HG02981 (cell line): ENCODE measurements at regions not wholly inside any gene's neighbourhood (a gene's known extent, or its start where the extent isn't known, plus 50 kb on each side); places are given as distances from the start of the nearest gene placed in this dataset.
"Not testable (repeated sequence)": the region's sequence is repeated elsewhere in the genome, so short reads cannot be mapped to it uniquely, and the experiment has no call there.

Experiments used
- ATAC-seq: cut with Tn5 transposase; IDR thresholded peaks from one replicate; pipeline ENCODE4 v1.9.1; 2021; ENCODE audit warnings: mild to moderate bottlenecking, moderate library complexity; ENCODE audit not compliant: unreplicated experiment

DNA sequence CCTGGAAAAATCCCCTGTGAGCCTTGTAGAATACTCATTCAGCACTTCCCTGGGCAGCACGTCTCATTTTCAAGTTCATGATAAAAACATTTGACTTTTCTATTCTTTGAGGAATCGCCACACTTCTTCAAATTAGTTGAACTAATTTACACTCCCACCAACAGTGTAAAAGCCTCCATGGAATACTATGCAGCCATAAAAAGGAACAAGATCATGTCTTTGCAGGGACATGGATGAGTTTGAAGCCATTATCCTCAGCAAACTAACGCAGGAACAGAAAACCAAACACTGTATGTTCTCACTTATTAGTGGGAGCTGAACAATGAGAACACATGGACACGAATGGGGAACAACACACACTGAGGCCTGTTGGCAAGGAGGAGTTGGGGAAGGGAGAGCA is 102.0 kb upstream of the HEY2 start:
- no peak for ATAC-seq

DNA sequence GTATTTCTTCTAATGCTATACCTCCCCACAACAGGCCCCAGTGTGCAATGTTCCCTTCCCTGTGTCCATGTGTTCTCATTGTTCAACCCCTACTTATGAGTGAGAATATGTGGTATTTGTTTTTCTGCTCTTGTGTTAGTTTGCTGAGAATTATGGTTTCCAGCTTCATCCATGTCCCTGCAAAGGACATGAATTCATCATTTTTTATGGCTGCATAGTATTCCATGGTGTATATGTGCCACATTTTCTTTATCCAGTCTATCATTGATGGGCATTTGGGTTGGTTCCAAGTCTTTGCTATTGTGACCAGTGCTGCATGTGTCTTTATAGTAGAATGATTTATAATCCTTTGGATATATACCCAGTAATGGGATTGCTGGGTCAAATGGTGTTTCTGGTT is 95.7 kb upstream of the HEY2 start:
- not testable (repeated sequence) for ATAC-seq

DNA sequence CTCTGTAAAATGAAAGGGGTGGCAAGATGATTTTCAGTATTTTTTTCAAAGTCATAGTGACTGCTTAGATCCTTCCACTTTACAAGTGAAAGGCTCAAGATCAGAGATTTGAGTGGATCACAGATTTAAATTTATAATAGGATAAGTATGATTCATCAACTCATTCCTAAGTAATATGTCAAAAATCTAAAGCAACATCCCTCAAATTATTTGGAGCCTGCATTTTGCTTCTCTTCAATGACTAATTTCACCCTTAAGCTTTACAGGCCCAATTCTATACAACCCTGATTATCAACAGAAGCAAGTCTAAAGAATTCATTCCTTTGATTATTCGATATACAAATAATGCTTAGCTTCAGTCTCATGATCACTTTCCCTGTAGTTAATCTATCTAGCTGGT is 93.9 kb upstream of the HEY2 start:
- no peak for ATAC-seq

DNA sequence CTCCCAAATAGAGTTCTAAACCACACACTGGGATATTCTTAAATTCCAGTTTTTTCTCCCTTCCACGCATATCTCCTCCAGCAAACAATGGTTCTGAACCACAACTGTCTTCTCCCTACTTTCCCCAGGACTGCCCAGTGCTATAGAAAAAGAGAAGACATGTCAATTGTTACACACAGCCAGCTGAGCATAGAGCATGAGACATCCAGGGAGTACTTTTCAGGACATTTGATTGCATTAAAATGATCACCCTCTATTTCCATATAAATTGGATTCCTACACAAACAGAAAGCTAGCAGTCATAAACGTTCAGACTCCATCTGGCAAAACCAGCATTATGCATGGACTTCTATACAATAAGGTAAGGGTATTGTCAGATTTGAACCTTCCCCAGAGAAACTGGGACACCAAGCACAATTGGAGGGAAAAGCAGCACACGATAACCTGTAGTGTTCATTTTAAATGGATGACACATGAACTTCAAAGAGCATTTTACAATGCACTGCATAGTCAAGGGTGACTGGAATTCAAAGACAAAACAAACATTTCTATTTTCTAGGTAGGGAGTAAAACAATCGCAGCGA is 93.1 kb upstream of the HEY2 start:
- ATAC-seq, result no peak

- no peak for ATAC-seq
Measured at GRCh38 chr6:125658136-125658535, 91.3 kb upstream of the HEY2 start.

- ATAC-seq, result no peak
Measured at GRCh38 chr6:125658759-125659431, 90.5 kb upstream of the HEY2 start.

DNA sequence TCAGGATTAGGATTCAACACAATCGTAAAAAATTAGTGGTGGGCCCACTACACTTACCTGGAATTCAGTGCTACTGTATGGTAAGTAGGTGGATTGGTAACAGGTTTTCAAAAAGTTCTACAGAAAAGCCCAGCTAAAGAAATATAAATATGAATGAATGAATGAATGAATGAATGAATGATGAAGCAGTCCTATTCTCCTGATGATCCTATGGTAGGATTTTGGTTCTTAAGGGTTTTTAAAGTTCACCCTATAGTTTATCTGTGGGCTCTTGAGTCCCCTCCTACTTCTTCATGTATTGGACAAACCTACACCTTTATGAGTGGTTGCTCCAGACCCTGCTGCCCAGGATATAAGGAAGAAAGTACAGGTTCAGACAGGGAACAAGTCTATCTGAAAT is 89.5 kb upstream of the HEY2 start:
- ATAC-seq, result no peak

DNA sequence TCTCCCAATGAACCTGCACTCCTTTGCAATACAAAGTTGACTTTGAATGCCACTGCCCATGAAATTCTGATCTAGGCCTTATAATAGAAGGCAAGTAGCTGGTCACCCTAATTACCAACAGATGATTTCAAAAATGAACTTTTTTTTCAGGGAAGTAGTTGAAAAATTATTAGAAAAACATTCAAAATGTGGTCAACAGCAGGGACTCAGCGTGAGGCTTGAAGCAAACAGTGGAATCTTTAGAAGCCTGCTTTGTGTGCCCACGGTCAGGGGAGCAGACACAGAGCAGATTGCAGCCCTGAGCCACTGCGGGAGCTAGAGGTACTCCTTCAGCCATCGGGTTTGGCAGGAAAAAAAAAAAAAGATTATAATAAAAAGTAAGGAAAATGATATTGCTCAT is 87.1 kb upstream of the HEY2 start:
- ATAC-seq, result no peak

DNA sequence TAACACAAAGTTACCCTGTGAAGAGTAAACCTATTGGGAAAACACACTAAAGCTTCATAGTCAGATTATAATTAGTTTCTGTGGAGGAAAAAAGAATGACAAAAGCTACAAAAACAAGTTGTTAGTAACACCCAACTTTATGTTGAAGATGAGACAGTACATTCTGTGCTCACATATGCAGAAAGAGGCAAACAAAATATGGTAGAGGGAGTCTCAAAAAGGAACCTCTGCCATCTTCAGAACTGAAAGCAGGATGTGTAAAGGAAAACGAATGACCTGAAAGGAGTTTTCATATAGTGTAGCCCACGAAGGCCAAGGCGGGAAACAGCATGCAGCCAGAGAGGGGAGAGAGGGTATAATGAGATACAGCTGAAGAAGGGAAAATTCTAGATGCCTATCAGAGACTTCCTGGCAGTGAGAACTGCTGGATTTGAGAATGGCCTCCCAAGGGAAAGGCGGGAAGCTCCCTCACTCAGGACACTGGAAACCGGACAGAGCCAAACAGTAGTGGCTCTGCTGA is 84.1 kb upstream of the HEY2 start:
- no peak for ATAC-seq

DNA sequence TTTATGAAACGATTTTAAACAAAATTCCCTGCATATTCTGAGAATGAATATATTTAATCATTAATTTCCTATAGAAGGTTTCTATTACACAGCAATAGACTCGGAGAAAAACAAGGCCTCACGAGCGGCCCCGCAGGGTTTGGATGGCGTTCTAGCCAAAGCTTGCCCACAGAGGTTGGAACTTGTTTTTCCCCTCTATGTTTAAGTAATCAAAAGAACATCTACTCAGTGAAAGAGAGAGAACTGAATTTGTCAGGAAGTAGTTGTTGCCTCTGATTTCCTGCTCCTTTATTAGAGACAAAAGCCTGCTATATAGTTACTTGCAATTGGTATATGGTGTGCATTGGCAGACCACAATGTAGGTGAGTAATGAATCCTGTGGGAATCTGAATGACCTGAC is 82.1 kb upstream of the HEY2 start:
- no peak for ATAC-seq

GRCh38 chr6:125668071-125668470 is 81.4 kb upstream of the HEY2 start:
- no peak for ATAC-seq

GRCh38 chr6:125670568-125670967 is 78.9 kb upstream of the HEY2 start:
- no peak for ATAC-seq

GRCh38 chr6:125671323-125671722 is 78.1 kb upstream of the HEY2 start:
- no peak for ATAC-seq

DNA sequence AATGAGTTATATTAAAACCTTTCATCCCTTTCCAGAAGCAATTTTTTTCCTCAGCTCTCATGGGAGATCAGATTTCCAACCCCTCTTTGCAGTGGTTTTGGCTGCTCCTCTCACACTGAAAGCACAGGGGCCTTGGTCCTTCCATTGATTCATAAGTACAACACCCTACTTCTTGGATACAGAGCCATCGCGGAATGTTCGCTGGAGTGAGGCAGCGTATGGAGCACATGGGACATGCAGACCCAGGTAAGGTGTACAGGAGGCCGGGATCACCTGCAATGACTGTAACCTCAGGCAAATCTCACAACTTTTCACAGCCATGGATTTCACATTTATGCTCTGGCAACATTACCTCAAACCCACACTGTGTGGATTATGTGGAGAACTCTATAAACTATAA is 75.2 kb upstream of the HEY2 start:
- ATAC-seq, result no peak

DNA sequence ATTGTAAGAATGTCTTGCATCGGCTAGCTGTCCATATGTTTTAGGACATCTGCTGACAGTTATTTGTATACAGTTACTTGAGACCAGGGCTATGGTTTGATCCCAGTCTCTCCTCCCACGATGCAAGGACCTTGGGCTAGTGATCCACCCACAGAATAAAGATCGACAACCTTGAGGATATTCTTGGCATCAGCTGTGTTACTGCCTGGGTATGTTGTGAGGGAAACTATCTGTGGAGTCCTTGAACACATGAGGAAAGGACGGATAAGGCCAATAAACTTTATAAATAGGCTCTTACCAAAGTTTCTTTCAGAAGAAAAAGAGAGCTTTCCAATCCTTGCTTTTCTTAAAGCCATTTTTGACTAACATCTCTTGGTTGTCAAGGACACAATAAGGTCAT is 70.8 kb upstream of the HEY2 start:
- no peak for ATAC-seq

DNA sequence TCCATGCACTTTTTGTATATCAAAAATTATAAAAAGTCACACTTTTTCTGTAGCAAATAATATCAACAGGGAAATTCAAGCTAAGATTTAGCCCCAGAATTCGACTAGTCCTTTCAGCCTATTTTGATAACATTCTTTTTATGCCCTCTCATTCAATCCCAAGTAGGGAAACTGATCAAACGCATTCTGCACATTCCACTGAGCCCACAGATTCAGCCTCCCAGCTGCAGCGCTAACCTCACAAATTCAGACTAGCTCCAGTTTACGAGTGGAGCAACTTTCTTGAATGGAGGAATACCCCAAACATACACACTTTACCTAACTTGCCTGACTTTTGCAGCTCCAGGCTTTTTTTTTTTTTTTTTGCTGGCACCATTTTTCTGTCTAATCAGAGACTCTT is 70.3 kb upstream of the HEY2 start:
- ATAC-seq, result no peak

DNA sequence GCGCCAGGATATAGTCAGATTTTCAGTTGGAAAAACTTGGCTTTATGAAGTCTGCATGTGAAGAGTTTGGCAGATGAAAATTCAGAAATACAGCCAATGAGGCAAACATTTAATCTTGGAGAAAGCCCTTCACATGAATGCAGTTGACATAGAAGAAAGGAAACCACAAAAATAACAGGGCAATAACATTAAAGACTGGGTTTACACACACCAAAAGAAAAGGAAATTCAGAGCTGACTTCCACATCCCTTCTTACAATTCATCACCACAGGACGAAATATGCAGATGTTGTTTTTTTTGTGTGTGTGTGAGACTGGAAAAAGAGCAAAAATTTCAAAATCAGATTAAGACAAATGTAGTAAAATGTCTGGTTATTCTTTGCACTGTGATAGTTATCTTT is 69.8 kb upstream of the HEY2 start:
- no peak for ATAC-seq

DNA sequence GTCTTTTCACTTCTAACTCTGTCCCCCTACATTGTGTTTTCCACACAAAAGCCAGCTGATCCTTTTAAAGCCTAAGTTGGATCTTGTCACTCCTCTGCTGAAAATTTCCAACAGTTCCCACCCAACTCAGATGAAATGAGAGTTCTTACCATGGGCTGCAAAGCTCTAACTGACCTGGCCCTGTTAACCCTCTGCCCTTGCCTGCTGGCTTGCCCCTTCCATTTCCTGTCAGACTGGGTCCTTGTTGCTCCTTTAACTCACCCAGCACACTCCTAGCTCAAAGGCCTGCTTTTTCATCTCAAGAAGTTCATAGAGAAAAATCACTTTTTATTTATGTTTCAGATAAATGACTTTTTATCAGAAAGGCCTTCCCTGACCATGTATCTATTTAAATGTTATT is 66.5 kb upstream of the HEY2 start:
- ATAC-seq, result no peak

GRCh38 chr6:125688138-125688537 is 61.3 kb upstream of the HEY2 start:
- ATAC-seq, result no peak

DNA sequence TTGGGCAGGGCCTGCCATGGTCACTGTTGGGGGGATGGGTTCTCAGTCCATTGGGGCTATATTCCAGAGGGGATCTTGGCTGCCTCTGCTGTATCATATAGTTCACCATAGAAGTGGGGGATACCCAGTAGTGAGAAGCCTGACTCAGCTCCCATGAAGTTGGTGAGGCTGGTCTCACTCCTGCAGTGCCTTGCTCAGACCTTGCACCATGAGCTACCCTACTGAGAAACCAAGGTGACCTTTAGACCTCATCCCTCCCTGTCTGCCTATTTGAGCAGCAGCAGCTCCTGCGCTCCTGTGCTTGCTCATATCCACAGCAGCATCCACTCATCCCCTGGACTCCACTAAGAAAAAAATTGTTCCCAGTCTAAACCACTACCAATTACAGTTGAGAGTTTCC is 56.0 kb upstream of the HEY2 start:
- no peak for ATAC-seq

- ATAC-seq, result no peak
Measured at GRCh38 chr6:125699591-125699990, 49.8 kb upstream of the HEY2 start.
